ENCODE measurements at regions not wholly inside any gene's neighbourhood (a gene's known extent, or its start where the extent isn't known, plus 50 kb on each side); places are given as distances from the start of the nearest gene placed in this dataset.

- TF ChIP-seq EZH2 (IDR thresholded peaks at IDR 0.05) (no peak), POLR2AphosphoS5 (IDR thresholded peaks at IDR 0.05; ENCODE audit: borderline replicate concordance, low read depth, low read length) (no peak), FOXP2 (optimal IDR thresholded peaks at IDR 0.05; ENCODE audit: control extremely low read depth, extremely low read length, insufficient read depth) (no peak)
Observed at GRCh38 chr4:179981161-179981560, 2262.0 kb upstream of the TENM3 start.
